Spleen (tissue), 7 donors: ENCODE measurements at regions not wholly inside any gene's neighbourhood (a gene's known extent, or its start where the extent isn't known, plus 50 kb on each side); places are given as distances from the start of the nearest gene placed in this dataset.
"Not testable (repeated sequence)": the region's sequence is repeated elsewhere in the genome, so short reads cannot be mapped to it uniquely, and the experiment has no call there.

Experiments
- CTCF ChIP-seq, 11 experiments: fragments of 200-600 bp in 7 of 11; fragments of 450-650 bp in 4 of 11; sonication (generic) in 4 of 11; IDR thresholded peaks in 8 of 11; conservative IDR thresholded peaks in 3 of 11; 1 replicate in 7 of 11; 2 replicates in 4 of 11; pipeline versions ENCODE4 v1.4.0 to v1.8.0; 2016 to 2021; ENCODE audit warnings: antibody characterized with exemption in 11 of 11, inconsistent platforms in 4 of 11, mild to moderate bottlenecking in 1 of 11
- POLR2AphosphoS5 ChIP-seq, 3 donors: sonication (generic); formaldehyde crosslinking; IDR thresholded peaks; one replicate each; pipeline ENCODE4 v1.5.1; 2017; ENCODE audit warnings: antibody characterized with exemption in 3 of 3
- donor health status: DM: no; HTN: no; CAD: no; lungs with moderate emphysema.
- donor health status: DM: no; HTN: no; CAD: no.
- donor health status: DM: no; HTN: no; CAD: no.

- not testable (repeated sequence) for TF ChIP-seq POLR2AphosphoS5 (IDR thresholded peaks at IDR 0.05); CTCF (IDR thresholded peaks at IDR 0.05 in 8 of 11, conservative IDR thresholded peaks at IDR 0.05 in 3 of 11)
These were observed 608.4 kb downstream of the ACTL7B start for GRCh38 chr9:108247391-108247790.
